GM21390 (cell line): ENCODE measurements at regions not wholly inside any gene's neighbourhood (a gene's known extent, or its start where the extent isn't known, plus 50 kb on each side); places are given as distances from the start of the nearest gene placed in this dataset.
"Not testable (repeated sequence)": the region's sequence is repeated elsewhere in the genome, so short reads cannot be mapped to it uniquely, and the experiment has no call there.

Experiments
- ATAC-seq: cut with Tn5 transposase; IDR thresholded peaks from one replicate; pipeline ENCODE4 v1.9.1; 2021; ENCODE audit not compliant: unreplicated experiment

DNA sequence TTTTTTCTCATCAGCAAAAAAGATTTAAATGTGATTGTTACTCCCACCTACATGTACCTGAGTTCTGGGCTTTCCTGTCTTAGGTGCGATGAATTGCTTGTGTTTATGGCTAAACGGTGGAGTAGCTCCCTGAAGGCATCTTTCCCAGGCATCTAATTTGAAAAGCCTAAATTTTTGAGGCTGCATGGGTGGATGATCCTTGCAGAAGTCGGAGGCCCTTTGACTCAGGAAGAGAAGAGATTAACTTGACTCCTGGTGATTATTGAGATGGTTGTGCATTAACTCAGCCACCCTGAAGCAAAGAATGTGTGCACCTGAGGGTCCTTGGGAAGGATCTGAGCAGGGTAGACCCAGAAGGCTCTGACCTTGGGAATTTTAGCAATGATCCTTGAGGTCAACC lies 155.6 kb upstream of the SEMA3C start:
- no peak for ATAC-seq

DNA sequence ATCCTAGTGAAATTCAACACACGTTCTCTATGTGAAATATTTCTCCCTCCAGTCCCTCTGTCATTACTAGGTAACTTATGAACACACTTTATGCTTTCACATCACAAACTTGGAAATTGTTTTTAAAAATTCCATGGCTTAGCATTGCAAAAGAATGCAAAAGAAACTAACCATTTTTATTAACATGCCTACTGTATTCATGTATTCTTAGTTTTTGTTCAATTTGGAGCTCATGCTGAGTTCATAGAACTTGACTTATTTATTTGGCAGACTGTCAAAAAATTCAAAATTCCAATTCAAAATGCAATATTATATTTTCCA lies 155.0 kb upstream of the SEMA3C start:
- no peak for ATAC-seq

DNA sequence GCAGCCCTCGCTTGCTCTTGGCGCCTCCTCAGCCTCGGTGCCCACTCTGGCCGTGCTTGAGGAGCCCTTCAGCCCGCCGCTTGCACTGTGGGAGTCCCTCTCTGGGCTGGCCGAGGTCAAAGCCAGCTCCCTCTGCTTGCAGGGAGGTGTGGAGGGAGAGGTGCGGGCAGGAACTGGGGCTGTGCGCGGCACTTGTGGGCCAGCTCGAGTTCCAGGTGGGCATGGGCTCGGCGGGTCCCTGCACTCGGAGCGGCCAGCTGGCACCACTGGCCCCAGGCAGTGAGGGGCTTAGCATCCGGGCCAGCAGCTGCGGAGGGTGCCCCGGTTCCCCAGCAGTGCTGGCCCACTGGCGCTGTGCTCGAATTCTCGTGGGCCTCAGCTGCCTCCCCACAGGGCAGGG lies 152.1 kb upstream of the SEMA3C start:
- no peak for ATAC-seq

DNA sequence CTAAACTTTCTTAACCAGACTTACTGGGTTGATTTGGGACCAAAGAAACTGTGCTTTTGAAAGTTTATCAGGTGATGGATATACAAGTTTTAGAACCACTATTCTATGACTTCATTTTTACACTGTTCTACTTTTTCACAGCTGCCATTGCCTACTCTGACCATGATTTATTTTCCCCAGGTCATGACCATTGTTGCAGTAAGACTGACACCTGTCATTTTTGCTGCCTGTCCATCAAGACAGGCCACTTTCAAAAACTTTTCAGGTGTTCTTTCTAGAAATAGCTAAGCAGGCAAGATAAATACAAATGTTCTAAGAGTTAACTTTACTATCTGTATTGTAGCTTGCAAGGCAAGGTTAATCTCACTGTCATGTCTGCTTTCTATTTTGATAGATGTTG lies 147.9 kb upstream of the SEMA3C start:
- ATAC-seq, result no peak

GRCh38 chr7:81064426-81064825 lies 145.6 kb upstream of the SEMA3C start:
- ATAC-seq, result no peak

DNA sequence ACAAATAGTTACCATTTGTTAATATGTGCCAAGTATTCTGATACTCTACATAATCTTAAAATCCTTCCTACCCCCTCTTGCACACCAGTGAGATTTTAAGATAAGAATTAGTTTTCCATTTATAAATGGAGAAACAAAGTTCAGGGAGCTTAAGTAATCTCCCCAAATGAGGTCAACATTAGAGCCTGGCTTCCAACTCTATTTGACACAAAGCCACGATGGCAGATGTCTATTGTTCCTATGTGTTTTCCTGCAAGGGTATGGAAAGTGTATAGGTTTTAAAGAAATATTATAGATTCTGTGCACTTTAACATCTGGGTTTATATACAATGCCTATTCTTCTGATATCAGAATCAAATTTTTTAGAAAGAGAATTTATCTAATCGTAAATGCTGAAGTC lies 143.9 kb upstream of the SEMA3C start:
- no peak for ATAC-seq

DNA sequence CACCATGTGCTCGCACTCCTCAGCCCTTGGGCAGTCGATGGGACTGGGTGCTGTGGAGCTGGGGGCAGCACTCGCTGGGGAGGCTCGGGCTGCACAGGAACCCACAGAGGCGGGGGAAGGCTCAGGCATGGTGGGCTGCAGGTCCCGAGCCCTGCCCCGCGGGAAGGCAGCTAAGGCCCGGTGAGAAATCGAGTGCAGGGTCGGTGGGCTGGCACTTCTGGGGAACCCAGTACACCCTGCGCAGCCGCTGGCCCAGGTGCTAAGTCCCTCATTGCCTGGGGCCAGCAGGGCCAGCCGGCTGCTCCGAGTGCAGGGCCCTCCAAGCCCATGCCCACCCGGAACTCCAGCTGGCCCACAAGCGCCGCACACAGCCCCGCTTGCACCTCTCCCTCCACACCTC lies 138.6 kb upstream of the SEMA3C start:
- not testable (repeated sequence) for ATAC-seq

GRCh38 chr7:81053623-81054022 lies 134.8 kb upstream of the SEMA3C start:
- no peak for ATAC-seq

DNA sequence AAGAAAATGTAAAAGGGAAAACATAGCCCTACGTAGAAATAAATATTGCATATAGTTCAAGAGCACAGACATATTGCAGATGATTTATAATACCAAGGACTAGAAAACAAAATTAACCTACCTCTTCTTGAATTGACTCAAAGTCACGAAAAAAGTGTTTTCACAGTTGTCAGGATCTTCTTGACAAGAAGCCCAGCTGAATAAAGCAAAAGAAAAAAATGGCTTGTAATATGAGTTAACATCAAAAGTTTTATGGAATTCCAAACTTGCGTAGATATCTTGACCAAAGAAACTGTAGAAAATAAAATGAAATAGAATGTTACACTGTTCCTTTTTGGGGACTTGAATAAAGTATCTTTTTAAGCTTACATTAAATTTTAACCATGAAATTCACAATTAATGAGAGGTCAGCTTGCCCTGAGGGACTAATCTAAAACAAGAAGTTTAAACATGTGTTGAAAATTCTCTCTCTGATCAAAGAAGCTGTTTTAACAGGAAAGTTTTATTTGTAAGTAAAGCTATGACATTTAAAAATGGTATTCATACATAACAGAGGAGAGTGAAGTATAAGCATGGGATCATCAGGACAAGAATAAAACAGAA lies 133.1 kb upstream of the SEMA3C start:
- no peak for ATAC-seq

GRCh38 chr7:81045491-81046030 lies 126.7 kb upstream of the SEMA3C start:
- no peak for ATAC-seq

GRCh38 chr7:81042646-81043045 lies 123.8 kb upstream of the SEMA3C start:
- not testable (repeated sequence) for ATAC-seq

DNA sequence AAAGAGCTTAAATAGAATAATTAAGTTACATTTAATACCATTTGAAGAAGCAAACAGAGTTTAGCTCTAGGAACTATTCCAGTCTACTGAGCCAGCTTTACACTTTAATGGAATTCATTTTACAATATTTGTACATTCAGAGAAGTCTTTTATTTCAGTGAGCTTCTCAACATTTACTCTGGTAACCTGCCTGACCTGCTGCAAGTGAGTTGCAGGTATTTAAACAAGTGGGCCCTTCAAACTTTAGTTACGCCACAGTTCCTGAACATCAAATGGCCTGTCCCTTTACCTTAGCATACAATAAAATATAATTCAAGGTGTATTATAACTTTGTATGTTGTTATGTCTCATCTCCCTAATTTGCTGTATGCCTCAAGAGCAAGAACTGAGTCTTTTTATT lies 121.6 kb upstream of the SEMA3C start:
- no peak for ATAC-seq

DNA sequence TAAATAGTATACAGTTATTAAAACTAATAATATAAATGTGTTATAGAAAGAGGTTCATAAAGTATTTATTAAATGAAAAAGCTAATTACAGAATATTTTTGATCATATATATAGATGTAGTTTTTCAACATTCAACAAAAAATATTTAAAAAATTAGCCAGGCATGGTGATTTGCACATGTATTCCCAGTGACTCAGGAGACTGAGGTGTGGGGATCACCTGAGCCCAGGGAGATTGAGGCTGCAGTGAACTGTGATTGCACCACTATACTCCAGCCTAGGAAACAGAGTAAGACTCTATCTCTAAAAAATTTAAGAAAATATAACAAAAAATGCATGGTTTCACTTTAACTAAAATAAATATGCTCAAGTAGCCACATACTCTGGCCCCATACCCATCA lies 118.0 kb upstream of the SEMA3C start:
- no peak for ATAC-seq

DNA sequence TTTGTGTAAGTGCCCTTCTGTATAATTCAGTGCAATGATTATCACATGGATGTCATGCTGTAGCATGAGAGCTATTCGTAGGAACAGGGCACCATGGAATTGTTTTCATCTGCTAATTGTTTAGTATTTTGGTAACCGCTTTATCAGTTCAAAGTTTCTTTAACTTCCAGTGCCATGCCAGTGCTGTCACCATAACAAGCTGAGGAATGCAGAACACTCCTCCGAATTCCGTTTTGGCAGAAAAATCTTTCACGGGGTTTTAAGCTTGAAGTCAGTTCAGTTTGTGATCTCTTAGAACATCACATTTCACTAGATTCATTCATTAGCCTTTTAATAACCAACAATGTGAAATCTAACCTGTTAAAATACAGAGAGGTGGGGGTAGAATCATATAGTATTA lies 117.2 kb upstream of the SEMA3C start:
- ATAC-seq, result no peak

- ATAC-seq, result no peak
These were observed 113.1 kb upstream of the SEMA3C start for GRCh38 chr7:81031996-81032395.

DNA sequence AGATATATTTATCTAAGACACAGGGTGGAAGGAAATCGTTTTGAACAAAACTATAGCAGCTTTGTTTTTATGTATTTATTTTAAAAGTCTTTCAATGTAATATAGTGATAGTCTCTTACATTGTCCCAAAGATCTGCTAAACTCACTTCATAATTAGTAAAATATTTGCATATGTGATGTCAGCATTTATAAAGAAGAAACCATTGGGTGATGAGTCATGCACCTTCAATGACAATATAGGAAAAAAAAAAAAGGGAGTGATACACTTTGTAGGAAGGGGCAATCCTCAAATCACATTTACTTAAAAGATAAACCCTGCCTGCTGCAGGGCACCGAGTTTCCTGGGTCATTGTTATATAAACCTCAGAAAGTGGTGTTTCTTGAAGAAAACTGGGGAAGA lies 112.4 kb upstream of the SEMA3C start:
- no peak for ATAC-seq

DNA sequence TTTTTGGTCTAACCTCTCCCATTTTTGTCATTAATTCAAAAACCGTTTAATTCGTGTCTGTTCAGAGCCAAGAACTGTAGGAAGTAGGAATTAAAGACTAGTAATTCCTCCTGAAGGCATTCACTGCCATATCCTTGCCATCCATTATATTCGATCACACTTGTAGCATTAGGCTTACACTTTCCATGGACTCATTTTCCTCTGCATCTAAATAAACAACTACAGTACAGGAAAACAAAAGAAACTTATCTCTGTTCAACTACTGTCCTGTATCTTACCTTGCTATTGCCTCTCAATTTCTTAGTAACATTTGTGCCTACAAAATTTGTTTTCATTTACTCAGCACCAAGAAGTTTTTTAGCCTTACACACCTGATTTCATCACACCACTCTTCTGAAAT lies 111.6 kb upstream of the SEMA3C start:
- no peak for ATAC-seq

DNA sequence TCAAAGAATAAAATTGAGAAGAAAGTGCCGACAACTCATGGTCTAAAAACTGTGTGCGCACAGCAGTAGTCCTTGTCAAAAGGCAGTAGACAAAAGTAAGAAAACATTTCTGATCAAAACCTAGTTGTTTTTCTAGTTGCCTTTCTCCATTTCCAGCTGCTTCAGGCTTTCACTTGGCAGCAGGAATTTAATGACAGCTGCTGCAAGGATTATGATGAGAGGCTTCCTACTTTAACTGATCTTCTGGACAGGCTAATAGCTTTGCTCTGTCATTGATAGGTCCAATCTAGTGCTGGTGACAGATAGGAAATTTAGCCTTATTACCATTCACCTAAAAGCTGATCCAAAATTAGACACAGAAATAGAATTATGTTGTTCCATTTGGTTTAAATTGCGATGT lies 110.7 kb upstream of the SEMA3C start:
- no peak for ATAC-seq

DNA sequence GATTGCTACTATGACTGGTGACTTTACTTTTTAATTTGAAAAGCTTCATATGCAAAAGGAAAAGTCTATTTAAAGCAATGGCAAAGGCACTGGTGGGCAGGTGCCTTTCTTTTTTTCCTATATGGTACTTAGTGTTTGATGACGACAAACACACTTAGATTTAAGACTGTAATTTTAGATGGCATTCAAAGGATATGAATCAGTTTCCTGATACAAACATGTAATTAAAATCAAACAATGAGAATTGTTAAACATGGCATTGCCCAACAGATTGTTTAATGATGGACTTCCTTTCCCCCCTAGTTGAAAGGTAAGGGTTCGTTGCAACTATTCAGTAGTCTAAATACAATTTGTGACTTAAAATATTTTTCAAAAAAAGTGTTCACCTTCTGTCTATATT lies 106.5 kb upstream of the SEMA3C start:
- ATAC-seq, result no peak

DNA sequence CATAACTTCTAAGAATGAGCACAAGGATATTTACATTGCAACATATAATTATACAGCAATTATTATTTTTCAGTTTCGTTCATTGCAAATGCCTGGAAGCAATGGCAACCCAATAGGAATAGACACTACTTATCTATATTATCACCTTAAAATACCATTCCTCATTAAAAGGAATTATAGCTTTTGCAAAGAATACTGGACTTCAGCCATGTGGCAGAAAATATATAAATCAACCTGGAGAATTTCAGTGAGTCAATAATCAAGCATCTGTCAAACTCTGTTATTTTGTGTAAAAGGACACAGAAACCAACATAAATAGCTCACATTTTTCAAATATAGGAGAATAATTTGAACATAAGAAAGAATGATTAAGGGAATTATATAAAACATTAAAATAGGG lies 96.1 kb upstream of the SEMA3C start:
- ATAC-seq, result no peak

GRCh38 chr7:81014266-81014665 lies 95.4 kb upstream of the SEMA3C start:
- no peak for ATAC-seq

GRCh38 chr7:81013083-81013817 lies 94.4 kb upstream of the SEMA3C start:
- ATAC-seq, result no peak

DNA sequence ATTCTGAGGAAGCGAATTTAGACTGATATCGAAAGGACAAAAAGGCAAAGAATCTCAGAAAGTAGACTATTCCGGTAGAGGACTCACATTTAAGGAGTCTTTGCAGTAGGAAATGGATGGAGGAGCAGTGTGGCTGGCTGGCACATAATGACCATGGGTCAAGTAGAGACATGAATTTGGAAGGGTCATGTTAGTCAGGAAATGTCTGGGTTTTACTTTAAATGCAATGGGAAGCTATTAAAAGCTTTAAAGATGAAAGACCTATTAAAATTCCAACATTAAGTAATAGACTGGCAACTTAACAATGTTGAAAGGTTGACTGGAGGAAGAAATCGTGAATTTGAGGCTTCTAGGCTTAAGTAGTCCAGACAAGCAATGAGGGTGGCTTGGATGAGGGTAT lies 90.0 kb upstream of the SEMA3C start:
- no peak for ATAC-seq
